Occipital lobe (tissue), 1 donor: ENCODE measurements at regions not wholly inside any gene's neighbourhood (a gene's known extent, or its start where the extent isn't known, plus 50 kb on each side); places are given as distances from the start of the nearest gene placed in this dataset.
"Not testable (repeated sequence)": the region's sequence is repeated elsewhere in the genome, so short reads cannot be mapped to it uniquely, and the experiment has no call there.

Experiments
- DNase-seq: peaks from one replicate; lab custom pipeline; 2025; lab: John Stamatoyannopoulos, UW

DNA sequence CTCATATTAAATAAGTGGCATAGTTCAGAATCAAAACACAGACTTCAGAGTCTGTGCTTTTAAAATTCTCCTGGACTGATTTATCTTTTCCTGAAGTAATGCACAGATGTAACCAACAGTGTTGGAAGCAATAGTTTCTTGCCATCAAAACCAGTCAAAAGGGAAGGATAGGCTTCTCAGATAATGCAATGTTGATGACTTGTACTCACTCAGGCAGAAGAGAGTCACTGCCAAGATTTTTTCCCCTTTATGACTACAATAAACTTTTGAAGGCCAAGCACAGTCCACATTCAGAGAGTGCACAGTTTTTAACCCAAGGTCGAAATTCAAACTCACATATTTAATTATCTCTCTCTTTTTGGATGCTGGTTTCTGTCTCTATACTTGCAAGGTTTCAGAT, 305.0 kb upstream of the SGO1 start:
- DNase-seq: no peak

GRCh38 chr3:20488151-20488550, 302.1 kb upstream of the SGO1 start:
- no peak for DNase-seq

DNA sequence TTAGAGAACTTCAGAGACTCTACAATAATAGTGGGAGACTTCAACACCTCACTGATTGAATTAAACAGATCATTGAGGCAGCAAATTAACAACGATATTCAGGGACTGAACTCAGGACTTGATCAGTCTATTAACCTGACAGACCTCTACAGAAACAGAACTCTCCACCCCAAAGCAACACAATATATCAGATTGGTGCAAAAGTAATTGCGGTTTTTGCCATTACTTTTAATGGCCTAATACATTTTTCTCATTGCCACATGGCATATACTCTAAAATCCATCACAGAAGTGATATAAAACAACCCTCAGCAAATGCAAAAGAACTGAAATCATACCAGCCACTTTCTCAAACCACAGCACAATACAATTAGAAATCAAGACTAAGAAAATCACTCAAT, 298.1 kb upstream of the SGO1 start:
- no peak for DNase-seq

DNA sequence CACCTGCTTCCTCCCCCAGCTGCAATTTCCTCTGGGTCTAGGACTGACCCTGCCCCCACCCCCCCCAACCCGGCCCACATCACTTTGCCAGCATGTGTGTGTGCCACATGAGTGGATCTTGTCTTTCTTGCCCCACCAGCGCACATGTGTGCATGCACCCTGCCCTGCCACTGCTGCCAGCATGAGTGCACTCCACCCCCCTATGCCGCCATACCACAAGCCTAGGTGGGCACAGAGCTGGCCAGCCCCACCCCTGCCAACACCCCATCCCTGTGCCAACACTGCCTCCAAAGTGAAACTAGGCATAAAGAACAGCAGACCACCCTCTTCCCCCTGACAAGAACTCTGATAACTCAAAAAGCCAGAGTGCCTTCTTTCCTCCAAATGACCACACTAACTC, 296.3 kb upstream of the SGO1 start:
- no peak for DNase-seq

DNA sequence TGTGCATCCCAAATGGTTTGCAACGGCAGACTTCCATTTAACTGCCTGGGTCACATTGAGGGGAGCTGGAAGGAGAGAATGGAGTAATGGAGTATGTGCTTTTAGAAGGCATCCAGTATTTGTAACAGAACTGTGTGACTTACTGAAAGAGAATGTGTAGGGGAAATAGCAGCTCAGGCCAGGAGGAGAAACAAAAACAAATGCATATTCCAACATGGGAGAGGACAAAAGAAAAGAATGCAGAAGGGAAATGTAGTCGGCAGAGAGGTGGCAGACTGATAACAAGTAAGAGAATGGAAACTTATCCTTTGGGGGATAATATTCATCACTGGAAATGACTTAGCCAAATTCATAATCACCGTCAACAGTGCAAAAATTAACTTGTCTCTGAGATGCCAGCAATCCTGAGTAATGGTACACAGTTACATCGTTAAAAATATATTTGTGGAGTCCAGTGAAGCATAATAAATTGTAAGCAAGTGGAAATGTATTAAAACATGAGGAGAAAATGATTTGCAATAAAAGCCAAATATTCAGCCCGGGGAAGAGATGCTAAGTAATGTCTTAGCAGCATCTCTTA, 294.9 kb upstream of the SGO1 start:
- no peak for DNase-seq

GRCh38 chr3:20478436-20478835, 292.4 kb upstream of the SGO1 start:
- no peak for DNase-seq

- DNase-seq: not testable (repeated sequence)
These were observed 278.2 kb upstream of the SGO1 start for GRCh38 chr3:20464237-20464636.

DNA sequence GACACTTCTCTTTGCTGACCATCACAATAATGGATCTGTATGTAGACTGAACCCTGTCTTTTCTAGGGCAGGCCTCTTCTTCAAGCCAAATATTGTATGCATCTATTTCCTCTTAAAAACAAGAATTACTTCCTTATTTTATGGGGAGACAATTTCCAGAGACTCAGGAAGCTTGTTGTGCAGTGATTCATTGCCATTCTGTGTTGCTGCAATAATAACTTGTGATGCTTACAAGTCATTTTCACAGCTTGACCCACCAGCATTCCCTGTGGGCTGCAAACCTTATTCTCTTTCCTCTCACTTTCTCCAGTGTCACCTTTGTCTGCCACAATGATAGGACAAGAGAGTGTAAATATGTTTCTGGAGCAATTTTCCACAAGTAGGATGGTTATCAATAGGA, 276.7 kb upstream of the SGO1 start:
- no peak for DNase-seq

GRCh38 chr3:20462226-20462625, 276.2 kb upstream of the SGO1 start:
- DNase-seq: no peak

GRCh38 chr3:20458994-20459716, 273.1 kb upstream of the SGO1 start:
- no peak for DNase-seq

- DNase-seq: no peak
These were observed 270.5 kb upstream of the SGO1 start for GRCh38 chr3:20456511-20456910.

GRCh38 chr3:20451170-20451569, 265.2 kb upstream of the SGO1 start:
- no peak for DNase-seq

DNA sequence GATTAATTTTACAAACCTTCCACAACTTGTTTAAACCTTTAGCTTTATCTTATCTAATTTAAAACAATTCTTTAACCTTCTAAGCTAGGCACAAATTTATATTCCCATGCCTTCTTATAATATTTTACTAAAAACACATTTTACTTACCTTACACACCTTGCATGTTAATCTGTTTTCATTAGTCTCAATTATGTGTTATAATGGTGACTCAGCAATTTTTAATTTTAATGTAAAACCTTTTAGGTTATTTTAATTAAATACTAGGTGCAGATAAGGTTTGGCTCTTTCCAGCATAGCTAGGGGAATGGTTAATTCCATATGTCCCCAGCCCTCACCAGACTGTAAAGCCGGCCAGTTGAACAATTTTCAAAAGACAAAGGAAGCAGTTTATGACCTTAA, 264.6 kb upstream of the SGO1 start:
- no peak for DNase-seq

- no peak for DNase-seq
These were observed 256.8 kb upstream of the SGO1 start for GRCh38 chr3:20442846-20443245.

- not testable (repeated sequence) for DNase-seq
These were observed 241.3 kb upstream of the SGO1 start for GRCh38 chr3:20427268-20427667.

DNA sequence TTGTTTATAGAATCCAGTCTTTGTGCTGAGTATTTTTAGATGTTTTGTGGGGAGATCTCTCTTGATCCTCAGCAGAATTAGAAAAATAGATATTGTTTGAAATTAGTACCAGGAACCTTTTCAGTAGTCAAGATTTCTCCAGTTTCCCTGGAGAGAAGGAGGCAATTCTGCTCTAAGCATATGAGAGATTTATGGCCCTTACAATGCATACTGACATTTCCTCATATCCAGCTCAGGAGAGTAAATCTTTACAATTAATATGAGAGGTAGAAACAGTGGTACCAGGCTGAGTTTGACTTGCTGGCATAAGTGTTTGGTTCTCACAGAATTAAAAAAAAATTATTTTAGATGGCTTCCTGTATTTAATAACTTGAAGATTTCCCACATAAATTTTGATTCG, 239.1 kb upstream of the SGO1 start:
- DNase-seq: no peak

DNA sequence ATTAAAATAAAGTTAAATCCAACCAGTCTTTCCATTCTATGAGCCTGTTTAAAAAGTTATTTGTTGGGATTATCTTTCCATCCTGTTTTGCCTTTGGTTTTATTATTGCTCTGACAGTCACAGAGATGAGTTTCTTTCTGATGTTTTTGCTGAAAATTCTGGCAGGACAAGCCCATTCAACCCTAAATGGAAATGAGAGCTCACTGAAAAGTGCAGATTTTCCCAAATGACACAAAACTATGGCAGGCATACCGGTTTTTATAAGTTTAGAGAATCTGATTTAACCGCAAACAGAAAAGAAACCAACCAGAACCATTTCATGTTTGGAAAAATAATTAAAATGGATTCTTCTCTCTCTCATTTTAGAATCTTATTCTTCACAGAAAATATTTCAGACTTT, 238.1 kb upstream of the SGO1 start:
- DNase-seq: no peak

GRCh38 chr3:20422391-20422790, 236.4 kb upstream of the SGO1 start:
- no peak for DNase-seq

DNA sequence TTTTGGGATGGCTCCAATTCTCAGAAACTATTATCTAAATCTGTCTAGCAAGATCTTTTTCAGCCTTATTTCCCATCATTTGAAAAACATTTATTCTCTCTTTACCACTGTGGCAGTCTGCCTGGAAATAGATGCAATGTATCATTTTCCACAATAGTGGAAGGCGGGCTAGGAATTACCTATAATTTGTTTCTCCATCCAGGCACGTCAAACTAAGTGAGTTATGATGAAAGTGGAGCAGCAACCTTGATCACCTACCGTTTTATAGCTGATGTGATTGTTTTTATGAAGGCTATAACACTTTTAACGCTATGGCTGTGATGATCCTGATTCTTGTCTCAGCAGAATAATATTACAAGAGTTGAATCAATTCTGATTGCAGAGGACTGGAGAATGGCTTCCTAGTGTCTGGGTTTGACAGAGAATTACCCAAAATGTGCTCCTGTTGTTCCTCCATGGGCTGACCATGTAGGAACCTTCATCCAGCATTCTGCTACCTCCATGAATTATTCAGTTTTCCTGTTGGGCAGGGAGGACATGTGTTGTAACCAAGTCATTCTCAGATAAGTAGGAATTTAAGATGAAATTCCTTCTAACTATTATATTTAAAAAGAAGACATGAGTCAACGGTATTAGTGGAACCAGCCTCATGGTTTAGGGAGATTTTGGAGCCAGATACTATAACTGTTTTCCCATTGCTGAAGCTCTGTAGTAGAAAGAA, 231.5 kb upstream of the SGO1 start:
- no peak for DNase-seq

DNA sequence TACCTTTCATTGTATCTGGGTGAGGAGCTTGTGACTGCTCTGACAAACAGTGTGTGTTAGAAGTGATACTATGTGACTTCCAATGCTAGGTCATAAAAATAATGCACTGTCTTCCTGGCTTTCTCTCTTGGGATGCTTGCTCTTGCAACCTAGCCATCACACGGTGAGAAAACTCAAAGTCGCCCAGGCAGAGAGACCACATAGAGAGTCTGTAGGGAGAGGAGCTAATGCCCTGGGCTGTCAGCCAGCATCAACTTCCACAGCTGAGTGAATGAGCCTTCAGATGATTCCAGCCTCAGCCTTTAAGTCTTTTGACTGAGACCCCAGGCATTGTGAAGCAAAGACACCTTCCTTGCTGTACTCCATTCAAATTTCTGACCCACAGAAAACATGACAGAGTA, 220.6 kb upstream of the SGO1 start:
- no peak for DNase-seq

DNA sequence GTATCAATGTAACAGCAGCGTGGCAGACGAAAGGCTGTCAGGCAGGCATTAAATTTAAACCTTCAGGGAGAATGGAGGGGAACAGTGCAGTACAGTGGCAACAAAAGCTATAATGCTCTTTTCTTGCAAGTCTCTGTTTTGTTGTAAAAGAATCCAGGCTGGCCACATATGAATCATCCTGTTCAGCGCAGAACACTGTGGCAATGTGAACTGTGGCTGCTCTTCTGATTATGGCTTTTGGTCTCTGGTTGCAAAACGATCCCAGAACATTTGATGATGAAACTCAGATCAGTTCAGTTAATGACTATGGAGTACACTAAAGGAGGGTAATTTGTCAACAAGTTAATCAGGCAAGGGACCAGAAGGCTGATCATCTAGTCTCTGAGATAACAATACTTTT, 219.7 kb upstream of the SGO1 start:
- no peak for DNase-seq

- DNase-seq: no peak
These were observed 219.2 kb upstream of the SGO1 start for GRCh38 chr3:20405231-20405630.

- no peak for DNase-seq
These were observed 218.7 kb upstream of the SGO1 start for GRCh38 chr3:20404741-20405100.
